SU-DHL-6 (cell line): ENCODE measurements at regions not wholly inside any gene's neighbourhood (a gene's known extent, or its start where the extent isn't known, plus 50 kb on each side); places are given as distances from the start of the nearest gene placed in this dataset.

ENCODE experiments used
- EZH2phosphoT487 ChIP-seq: fragments of 200-600 bp; sonication (generic), shearing (Covaris generic); conservative IDR thresholded peaks from 2 replicates; pipeline ENCODE4 v1.6.1; 2018; ENCODE audit warnings: mild to moderate bottlenecking, antibody characterized with exemption, low read length, moderate library complexity, mixed read lengths
- TF ChIP-seq, protein P1 (sequence below): fragments of 200-600 bp; sonication (generic); IDR thresholded peaks from one replicate; pipeline ENCODE4 v1.5.1; 2017; ENCODE audit warnings: antibody characterized with exemption, mild to moderate bottlenecking, low read length, moderate library complexity; ENCODE audit not compliant: insufficient read depth, poor library complexity, severe bottlenecking

DNA sequence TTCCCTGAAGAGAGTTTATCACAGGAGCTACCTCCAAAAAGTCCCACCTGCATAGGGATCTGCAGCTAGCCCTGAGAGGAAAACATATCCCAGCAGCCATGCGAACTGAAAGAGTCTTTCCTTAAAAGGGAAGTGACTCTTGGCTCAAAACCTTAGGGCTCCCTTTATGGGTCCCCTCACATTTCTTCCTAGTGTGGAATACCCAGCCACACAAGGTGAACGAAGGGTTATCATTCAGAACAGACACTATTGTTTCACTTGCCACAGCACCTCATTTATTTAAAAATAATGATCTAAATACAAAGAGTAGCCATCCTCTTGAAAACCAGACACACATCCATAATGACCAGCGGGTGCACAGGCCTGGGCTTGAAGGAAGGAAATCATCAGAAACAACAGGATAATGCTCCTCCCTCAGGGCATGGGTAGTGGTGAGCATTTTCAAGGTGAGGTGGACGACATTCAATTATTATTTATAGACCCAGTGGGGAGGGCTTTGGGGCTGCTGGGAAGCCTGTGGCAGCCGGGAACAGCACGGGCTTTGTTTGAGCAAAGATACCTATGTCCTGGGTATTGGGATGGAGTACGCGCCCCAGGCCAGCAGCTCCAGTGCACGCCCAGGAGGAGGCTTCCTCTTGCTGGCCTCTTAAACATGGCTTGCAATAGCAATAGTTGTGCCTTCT is 119.0 kb upstream of the ITGA6 start:
- TF ChIP-seq, protein P1, sequence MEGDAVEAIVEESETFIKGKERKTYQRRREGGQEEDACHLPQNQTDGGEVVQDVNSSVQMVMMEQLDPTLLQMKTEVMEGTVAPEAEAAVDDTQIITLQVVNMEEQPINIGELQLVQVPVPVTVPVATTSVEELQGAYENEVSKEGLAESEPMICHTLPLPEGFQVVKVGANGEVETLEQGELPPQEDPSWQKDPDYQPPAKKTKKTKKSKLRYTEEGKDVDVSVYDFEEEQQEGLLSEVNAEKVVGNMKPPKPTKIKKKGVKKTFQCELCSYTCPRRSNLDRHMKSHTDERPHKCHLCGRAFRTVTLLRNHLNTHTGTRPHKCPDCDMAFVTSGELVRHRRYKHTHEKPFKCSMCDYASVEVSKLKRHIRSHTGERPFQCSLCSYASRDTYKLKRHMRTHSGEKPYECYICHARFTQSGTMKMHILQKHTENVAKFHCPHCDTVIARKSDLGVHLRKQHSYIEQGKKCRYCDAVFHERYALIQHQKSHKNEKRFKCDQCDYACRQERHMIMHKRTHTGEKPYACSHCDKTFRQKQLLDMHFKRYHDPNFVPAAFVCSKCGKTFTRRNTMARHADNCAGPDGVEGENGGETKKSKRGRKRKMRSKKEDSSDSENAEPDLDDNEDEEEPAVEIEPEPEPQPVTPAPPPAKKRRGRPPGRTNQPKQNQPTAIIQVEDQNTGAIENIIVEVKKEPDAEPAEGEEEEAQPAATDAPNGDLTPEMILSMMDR = no peak
- no peak for TF ChIP-seq EZH2phosphoT487
